Astrocyte (in vitro differentiated cells and primary cell): ENCODE measurements at regions not wholly inside any gene's neighbourhood (a gene's known extent, or its start where the extent isn't known, plus 50 kb on each side); places are given as distances from the start of the nearest gene placed in this dataset.

Source experiments
- EZH2 ChIP-seq: IDR thresholded peaks from 2 replicates; pipeline ENCODE4 v1.6.1; 2012; ENCODE audit warnings: mild to moderate bottlenecking, low read length, inconsistent platforms; ENCODE audit not compliant: insufficient read depth
- TF ChIP-seq, protein P1 (sequence below): IDR thresholded peaks from 2 replicates; pipeline ENCODE4 v1.5.1; 2011; ENCODE audit warnings: low read depth, mild to moderate bottlenecking, inconsistent platforms, low read length, moderate library complexity; ENCODE audit not compliant: insufficient read depth

DNA sequence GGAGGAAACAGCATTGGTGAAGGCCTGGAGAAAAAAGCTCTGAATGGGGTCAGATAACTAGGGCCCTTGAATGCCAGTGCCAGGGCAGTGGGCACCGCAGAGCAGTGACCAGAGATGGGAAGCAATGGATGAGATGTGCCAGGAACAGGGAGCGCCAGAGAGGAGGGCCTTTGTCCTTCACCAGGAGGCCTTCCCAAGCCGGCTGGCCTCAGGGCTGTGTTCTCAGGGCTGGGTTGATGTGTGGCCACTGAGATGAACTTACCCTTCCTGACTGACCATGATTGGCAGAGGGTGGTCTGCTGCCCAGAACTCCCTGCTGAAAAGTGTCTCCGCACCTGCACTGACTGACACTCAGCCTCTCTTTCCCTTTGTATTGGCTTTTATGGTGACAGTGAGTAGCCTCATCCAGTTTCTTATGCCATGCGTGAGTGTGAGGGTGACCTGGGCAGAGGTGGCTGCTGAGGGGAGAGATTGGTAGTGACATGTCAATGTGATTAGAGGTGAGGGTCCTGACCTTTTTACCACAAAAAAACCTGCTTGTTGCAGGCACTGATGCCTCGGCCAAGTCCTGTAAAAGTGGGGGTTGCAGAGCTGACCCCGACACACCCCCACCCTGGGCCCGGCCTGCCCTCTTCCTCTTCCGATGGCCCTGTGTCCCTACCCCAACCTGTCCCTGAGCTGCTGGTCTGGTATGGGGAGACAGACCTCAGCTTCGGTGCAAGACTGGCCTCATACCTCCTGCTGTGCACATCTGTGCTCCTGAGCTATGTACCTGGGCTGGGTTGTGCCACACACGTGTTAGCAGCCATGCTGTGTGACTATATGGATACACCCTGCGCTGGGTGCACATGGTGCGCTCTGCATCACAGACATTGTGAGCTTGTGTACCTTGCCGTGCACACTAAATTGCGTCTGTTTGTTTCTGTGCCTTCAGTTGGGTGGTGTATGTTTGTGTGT is 57.1 kb upstream of the PSD2 start:
- TF ChIP-seq, protein P1, sequence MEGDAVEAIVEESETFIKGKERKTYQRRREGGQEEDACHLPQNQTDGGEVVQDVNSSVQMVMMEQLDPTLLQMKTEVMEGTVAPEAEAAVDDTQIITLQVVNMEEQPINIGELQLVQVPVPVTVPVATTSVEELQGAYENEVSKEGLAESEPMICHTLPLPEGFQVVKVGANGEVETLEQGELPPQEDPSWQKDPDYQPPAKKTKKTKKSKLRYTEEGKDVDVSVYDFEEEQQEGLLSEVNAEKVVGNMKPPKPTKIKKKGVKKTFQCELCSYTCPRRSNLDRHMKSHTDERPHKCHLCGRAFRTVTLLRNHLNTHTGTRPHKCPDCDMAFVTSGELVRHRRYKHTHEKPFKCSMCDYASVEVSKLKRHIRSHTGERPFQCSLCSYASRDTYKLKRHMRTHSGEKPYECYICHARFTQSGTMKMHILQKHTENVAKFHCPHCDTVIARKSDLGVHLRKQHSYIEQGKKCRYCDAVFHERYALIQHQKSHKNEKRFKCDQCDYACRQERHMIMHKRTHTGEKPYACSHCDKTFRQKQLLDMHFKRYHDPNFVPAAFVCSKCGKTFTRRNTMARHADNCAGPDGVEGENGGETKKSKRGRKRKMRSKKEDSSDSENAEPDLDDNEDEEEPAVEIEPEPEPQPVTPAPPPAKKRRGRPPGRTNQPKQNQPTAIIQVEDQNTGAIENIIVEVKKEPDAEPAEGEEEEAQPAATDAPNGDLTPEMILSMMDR: no peak
- no peak for TF ChIP-seq EZH2
